Ovary (tissue), 3 donors: ENCODE measurements at regions not wholly inside any gene's neighbourhood (a gene's known extent, or its start where the extent isn't known, plus 50 kb on each side); places are given as distances from the start of the nearest gene placed in this dataset.

ENCODE experiments used
- CTCF ChIP-seq, 3 donors: fragments of 450-650 bp in 2 of 3; fragments of 200-600 bp in 1 of 3; IDR thresholded peaks; one replicate each; pipeline versions ENCODE4 v1.5.1 to v1.8.0; 2016 to 2022; ENCODE audit warnings: antibody characterized with exemption in 3 of 3, mild to moderate bottlenecking in 1 of 3
- POLR2A ChIP-seq: fragments of 450-650 bp; IDR thresholded peaks from one replicate; pipeline ENCODE4 v1.6.1; 2017; ENCODE audit warnings: antibody characterized with exemption, mild to moderate bottlenecking, moderate library complexity
- donor health status: DM: no; HTN: no; CAD: no.

- TF ChIP-seq POLR2A (no peak), CTCF (IDR thresholded peaks at IDR 0.05) (no peak)
Measured at GRCh38 chr5:169356181-169356580, 55.2 kb upstream of the SLIT3 start.
